HepG2 (cell line): ENCODE measurements at regions not wholly inside any gene's neighbourhood (a gene's known extent, or its start where the extent isn't known, plus 50 kb on each side); places are given as distances from the start of the nearest gene placed in this dataset.

Source experiments
- ATAC-seq: fragments of 200-7000 bp; cut with Tn5 transposase; 3 replicates; pipeline ENCODE4 v1.9.1; 2020; ENCODE audit warnings: mild to moderate bottlenecking, moderate library complexity
- BruUV-seq: library from RNA; stranded (reverse); fragments of 400-500 nt; replicated peaks from 2 replicates; lab custom pipeline; 2021; lab: Mats Ljungman, UMichigan
- CTCF ChIA-PET: fragments of 300-600 bp; formaldehyde crosslinking; extraction: SDS; loops from one replicate; lab custom pipeline; 2021; ENCODE audit warnings: low total read pairs, inconsistent platforms, low intra/inter-chr PET ratio; lab: Yijun Ruan, JAX
- POLR2A ChIA-PET: fragments of 350-600 bp; sonication (Branson Sonifier 250); formaldehyde crosslinking; loops from one replicate; lab custom pipeline; 2020; ENCODE audit warnings: antibody characterized with exemption, inconsistent platforms; lab: Yijun Ruan, JAX
- DNase-seq: peaks from one replicate; pipeline ENCODE4 v3.0.0-alpha.2; 2015; ENCODE audit warnings: low spot score
- FAIRE-seq: peaks from 3 replicates; lab custom pipeline; 2011; peaks lifted over from hg19 to GRCh38; lab: Jason Lieb, UNC
- H2AFZ ChIP-seq: one replicate; pipeline ENCODE4 v1.6.1; 2011; ENCODE audit warnings: low read length, inconsistent platforms
- H3K27ac ChIP-seq: fragments of 300-600 bp; 3 replicates; pipeline ENCODE4 v1.8.0; 2011; ENCODE audit warnings: mixed run types, mild to moderate bottlenecking, mixed read lengths, low read length, inconsistent platforms; ENCODE audit not compliant: insufficient read depth; ENCODE audit errors: extremely low read length
- H3K27me3 ChIP-seq, 2 experiments: fragments of 200-600 bp in 1 of 2; 2 replicates in 1 of 2; 3 replicates in 1 of 2; pipeline versions ENCODE4 v1.6.0 to v1.8.0; 2011; ENCODE audit warnings: low read length in 2 of 2, mild to moderate bottlenecking in 2 of 2, moderate library complexity in 2 of 2, inconsistent platforms in 1 of 2; ENCODE audit not compliant: insufficient read depth in 2 of 2, control insufficient read depth in 1 of 2
- H3K36me3 ChIP-seq, 2 experiments: fragments of 200-600 bp in 1 of 2; replicated peaks in 1 of 2; 2 replicates in 1 of 2; 3 replicates in 1 of 2; pipeline versions ENCODE4 v1.5.1 to v1.8.0; 2011; ENCODE audit warnings: low read length in 2 of 2, inconsistent platforms in 1 of 2; ENCODE audit not compliant: insufficient read depth in 2 of 2, control insufficient read depth in 1 of 2
- H3K4me1 ChIP-seq: 2 replicates; pipeline ENCODE4 v1.5.1; 2012; ENCODE audit warnings: low read length, inconsistent platforms; ENCODE audit not compliant: insufficient read depth
- H3K4me2 ChIP-seq: 2 replicates; pipeline ENCODE4 v1.6.0; 2011; ENCODE audit warnings: low read depth, low read length, inconsistent platforms
- H3K4me3 ChIP-seq, 3 experiments: fragments of 200-600 bp in 1 of 3; sonication (generic), shearing (Covaris generic) in 1 of 3; replicated peaks in 1 of 3; 2 replicates each; pipeline ENCODE4 v1.5.1; 2011 to 2016; ENCODE audit warnings: low read length in 3 of 3, inconsistent platforms in 2 of 3, low read depth in 2 of 3, mild to moderate bottlenecking in 2 of 3, control low read depth in 1 of 3, mixed read lengths in 1 of 3; ENCODE audit not compliant: insufficient read depth in 1 of 3
- H3K79me2 ChIP-seq: one replicate; pipeline ENCODE4 v1.6.1; 2011; ENCODE audit warnings: low read length, inconsistent platforms; ENCODE audit not compliant: insufficient read depth
- H3K9ac ChIP-seq: 2 replicates; pipeline ENCODE4 v1.6.0; 2011; ENCODE audit warnings: mild to moderate bottlenecking, low read depth, low read length, inconsistent platforms; ENCODE audit not compliant: insufficient read depth
- H3K9me3 ChIP-seq: 2 replicates; pipeline ENCODE4 v1.5.1; 2012; ENCODE audit warnings: mild to moderate bottlenecking, low read length
- H4K20me1 ChIP-seq: 2 replicates; pipeline ENCODE4 v1.6.0; 2011; ENCODE audit warnings: inconsistent platforms, mild to moderate bottlenecking, low read length, moderate library complexity; ENCODE audit not compliant: insufficient read depth
- ARNTL ChIP-seq: sonication (generic); formaldehyde crosslinking; IDR thresholded peaks from 2 replicates; pipeline ENCODE4 v1.4.0; 2020; ENCODE audit warnings: mild to moderate bottlenecking, missing genetic modification reagents
- E2F1 ChIP-seq: sonication (generic); formaldehyde crosslinking; IDR thresholded peaks from 2 replicates; pipeline ENCODE4 v1.5.0; 2020; ENCODE audit warnings: missing genetic modification reagents
- KAT8 ChIP-seq: IDR thresholded peaks from 2 replicates; pipeline ENCODE4 v1.6.1; 2016; ENCODE audit warnings: missing genetic modification reagents, missing compliant biosample characterization
- MIXL1 ChIP-seq: IDR thresholded peaks from 2 replicates; pipeline ENCODE4 v1.6.1; 2016
- MTA1 ChIP-seq: sonication (generic); formaldehyde crosslinking; IDR thresholded peaks from 2 replicates; pipeline ENCODE4 v1.4.0; 2020; ENCODE audit warnings: missing genetic modification reagents, mild to moderate bottlenecking, borderline replicate concordance
- MTA3 ChIP-seq: sonication (generic); formaldehyde crosslinking; IDR thresholded peaks from 2 replicates; pipeline ENCODE4 v1.4.0; 2020; ENCODE audit warnings: missing genetic modification reagents
- RFXANK ChIP-seq: IDR thresholded peaks from 2 replicates; pipeline ENCODE4 v1.6.1; 2016
- SP5 ChIP-seq: IDR thresholded peaks from 2 replicates; pipeline ENCODE4 v1.6.1; 2016; ENCODE audit warnings: low read depth, borderline replicate concordance
- ZFP36L1 ChIP-seq: sonication (generic); formaldehyde crosslinking; IDR thresholded peaks from 2 replicates; pipeline ENCODE4 v1.8.0; 2022; ENCODE audit warnings: mild to moderate bottlenecking, missing genetic modification reagents, moderate library complexity
- ZKSCAN8 ChIP-seq: IDR thresholded peaks from 2 replicates; pipeline ENCODE4 v1.6.1; 2016; ENCODE audit warnings: borderline replicate concordance, missing genetic modification reagents, missing compliant biosample characterization
- ZNF124 ChIP-seq: sonication (generic); formaldehyde crosslinking; IDR thresholded peaks from 2 replicates; pipeline ENCODE4 v1.4.0; 2020; ENCODE audit warnings: missing genetic modification reagents
- ZNF556 ChIP-seq: sonication (generic); formaldehyde crosslinking; IDR thresholded peaks from 2 replicates; pipeline ENCODE4 v1.4.0; 2020; ENCODE audit warnings: mild to moderate bottlenecking, missing genetic modification reagents, borderline replicate concordance
- WGBS: methylation state at CpG from one replicate; pipeline ENCODE4 v1.1.6; 2017; ENCODE audit warnings: low lambda C conversion rate; 5-methylcytosine and 5-hydroxymethylcytosine counted together
- in situ Hi-C: cut with HindIII; loops from 2 replicates; pipeline ENCODE4 v1.10.0; 2017; ENCODE audit warnings: low pct_unique_long_range_greater_than_20kb; ENCODE audit not compliant: extremely low pct_ligation_motif_present
- intact Hi-C: fragments of 100-400 bp; cut with micrococcal nuclease; formaldehyde crosslinking; loops from one replicate; pipeline ENCODE4 v1.10.0; 2022; ENCODE audit not compliant: unreplicated experiment

GRCh38 chr21:38979271-38980121 is 173.8 kb downstream of the ETS2 start:
- no peak overlapping the region for H3K4me3 ChIP-seq
- CTCF ChIA-PET, result no interaction called here
- DNase-seq (no peak), ATAC-seq (no peak), FAIRE-seq (no peak)
- no peak overlapping the region for H3K9ac ChIP-seq
- H3K4me2 ChIP-seq, result no peak overlapping the region
- no peak overlapping the region for H2AFZ ChIP-seq
- H3K79me2 ChIP-seq, result no peaks in the 10 kb centered on the region
- peaks cover 38% of the 10 kb centered on the region for H3K4me1 ChIP-seq
- POLR2A ChIA-PET, result no interaction called here
- no peaks in the 10 kb centered on the region for H4K20me1 ChIP-seq
- intact Hi-C loops (no loop called here), in situ Hi-C loops (no loop called here)
- H3K36me3 ChIP-seq, result no peaks in the 10 kb centered on the region
- H3K27me3 ChIP-seq, result no peaks in the 10 kb centered on the region
- BruUV-seq, result no TSS peak
- TF ChIP-seq ZKSCAN8 (no peak), SP5 (CRISPR knock-in tag) (no peak), MTA1 (CRISPR knock-in tag) (no peak), ZNF556 (CRISPR knock-in tag) (no peak), RFXANK (CRISPR knock-in tag) (no peak), E2F1 (no peak), KAT8 (no peak), ARNTL (CRISPR knock-in tag) (no peak), ZNF124 (no peak), MIXL1 (no peak), ZFP36L1 (no peak), MTA3 (CRISPR knock-in tag) (no peak)
- WGBS, result 62% methylated on average over 6 of the region's 6 CpGs
- no peaks in the 10 kb centered on the region for H3K9me3 ChIP-seq
- no peak overlapping the region for H3K27ac ChIP-seq
